Endothelial cell of hepatic sinusoid (primary cell): ENCODE measurements at regions not wholly inside any gene's neighbourhood (a gene's known extent, or its start where the extent isn't known, plus 50 kb on each side); places are given as distances from the start of the nearest gene placed in this dataset.

ENCODE experiments used
- in situ Hi-C: cut with HindIII; loops from 2 replicates; pipeline ENCODE4 v1.10.0; 2017; ENCODE audit warnings: low sequenced_read_pairs

DNA sequence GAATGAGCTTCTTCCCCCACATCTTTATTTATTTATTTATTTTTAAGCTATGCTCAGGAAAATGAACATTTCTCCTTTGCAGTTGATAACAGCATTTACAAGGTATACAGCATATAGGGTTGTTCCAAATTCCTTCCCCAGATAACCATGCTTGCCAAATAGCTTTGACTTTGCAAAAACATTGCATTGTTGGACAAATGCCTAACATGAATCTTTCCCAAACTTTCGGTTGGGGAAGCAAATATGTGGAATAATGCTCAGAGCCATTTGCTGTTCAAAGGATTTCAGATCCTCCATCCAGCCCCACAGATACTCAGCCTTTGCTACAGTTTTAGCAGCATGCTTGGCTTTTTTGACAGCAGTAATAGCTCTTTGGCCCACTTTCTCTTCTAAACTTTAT lies 127.2 kb upstream of the AGA start:
- in situ Hi-C loops = no loop called here

DNA sequence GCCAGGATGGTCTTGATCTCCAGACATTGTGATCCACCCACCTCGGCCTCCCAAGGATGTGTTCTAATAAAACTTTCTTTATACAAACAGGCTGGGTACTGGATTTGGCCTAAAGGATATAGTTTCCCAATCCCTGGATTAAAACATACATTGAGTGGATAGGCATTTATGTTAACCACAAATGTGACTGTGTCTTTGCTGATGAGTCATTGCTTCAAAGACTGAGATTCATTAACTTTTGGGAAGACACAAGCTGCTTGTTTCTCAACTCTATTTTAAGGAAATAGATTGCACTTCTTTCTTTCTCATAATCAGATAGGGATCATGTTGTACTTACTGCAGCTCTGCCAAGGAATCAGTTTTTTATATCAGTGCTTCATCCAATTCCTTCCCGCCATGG lies 131.3 kb upstream of the AGA start:
- in situ Hi-C loops = no loop called here

GRCh38 chr4:177574446-177574845 lies 132.2 kb upstream of the AGA start:
- in situ Hi-C loops = no loop called here

GRCh38 chr4:177579649-177580048 lies 137.4 kb upstream of the AGA start:
- in situ Hi-C loops = no loop called here

DNA sequence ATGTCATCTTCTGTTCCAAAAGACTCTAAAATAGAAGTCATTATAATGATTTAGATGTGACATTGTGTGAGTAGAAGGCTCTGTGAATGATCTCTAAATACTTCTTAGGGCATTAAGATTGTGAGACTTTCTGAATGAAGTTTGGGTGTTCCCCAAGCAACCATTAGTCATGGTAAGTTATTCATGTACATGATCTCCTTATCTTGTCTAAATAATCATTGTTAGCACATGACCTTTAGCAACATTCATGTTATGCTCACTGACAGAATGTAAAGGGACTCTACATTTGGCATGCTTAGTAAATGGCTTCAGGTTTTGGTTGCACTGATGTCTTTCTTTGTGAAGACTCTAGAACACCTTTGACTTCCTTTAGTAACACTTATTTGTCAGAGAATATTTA lies 140.8 kb upstream of the AGA start:
- in situ Hi-C loops = no loop called here

DNA sequence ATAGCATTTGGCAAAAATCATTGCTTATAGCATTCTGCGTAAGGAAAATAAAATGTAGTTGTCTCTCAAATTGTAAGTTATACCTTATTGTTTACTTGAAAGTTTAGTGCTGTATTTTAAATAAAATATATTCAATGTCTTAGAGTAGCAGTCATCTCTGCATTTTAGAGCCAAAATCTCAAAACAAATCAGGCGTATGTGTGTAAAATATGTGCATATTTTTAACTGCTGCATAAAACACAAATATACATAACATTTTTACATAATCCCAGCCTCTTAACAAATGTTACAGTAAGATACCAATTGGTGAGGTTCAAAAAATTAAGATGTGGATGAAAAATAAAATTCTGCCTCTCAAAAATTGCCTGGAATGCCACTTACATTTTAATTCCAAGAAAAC lies 145.8 kb upstream of the AGA start:
- in situ Hi-C loops = no loop called here

DNA sequence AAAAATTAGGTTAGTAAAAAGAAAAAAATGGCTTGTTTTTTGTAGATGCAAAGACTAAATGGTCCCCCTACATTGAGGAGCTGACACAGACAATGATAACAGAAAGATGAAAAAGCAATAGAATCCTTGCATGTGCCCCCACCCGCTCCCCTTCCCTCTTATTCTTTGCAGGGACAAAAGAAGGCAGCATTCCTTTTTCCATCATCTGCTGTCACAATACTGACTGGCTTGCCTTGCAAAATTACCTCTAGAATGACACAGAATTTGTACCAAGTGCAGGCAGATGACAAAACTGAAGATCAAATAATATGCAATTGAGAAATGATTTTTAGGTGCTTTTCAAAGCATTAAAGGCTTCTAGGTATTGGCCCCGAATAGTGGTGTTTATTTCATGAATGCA lies 153.1 kb upstream of the AGA start:
- in situ Hi-C loops = no loop called here

DNA sequence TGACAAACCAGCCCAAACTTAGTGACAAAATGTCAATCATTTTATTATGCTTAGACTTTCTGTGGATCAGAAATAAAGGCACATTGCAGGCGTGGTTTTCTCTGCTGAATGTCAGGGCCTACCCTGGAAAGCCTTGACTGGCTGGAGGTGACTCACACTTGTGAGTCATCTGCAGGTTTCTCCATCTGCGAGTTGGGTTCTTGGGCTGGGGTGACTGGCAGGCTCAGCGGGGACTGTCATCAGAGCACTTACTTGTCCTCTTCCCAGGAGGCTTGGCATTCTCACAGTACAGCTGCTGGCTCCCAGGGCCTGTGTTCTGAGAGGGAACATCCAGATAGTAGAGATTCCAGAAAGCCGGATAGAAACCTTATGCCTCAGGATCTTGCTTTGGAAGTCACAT lies 153.8 kb upstream of the AGA start:
- in situ Hi-C loops = no loop called here

DNA sequence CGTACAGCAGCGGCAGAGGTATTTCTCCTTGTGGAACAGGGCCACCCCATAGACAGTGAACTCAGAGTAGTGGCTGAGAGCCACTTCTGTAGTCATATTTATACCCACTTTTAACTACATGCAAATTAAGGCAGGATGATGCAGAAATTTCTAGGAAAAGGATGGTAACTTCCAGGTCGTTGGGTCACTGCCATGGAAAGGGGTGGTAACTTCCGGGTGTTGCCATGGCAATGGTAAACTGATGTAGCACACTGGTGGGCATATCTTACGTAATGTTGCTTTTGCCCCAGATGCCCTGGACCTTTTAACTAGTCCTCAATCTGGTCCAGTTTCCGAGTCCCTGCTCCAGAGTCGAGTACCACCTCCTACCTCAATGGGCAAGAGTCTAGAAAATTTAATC lies 154.8 kb upstream of the AGA start:
- in situ Hi-C loops = no loop called here

GRCh38 chr4:177605252-177605651 lies 163.0 kb upstream of the AGA start:
- in situ Hi-C loops = no loop called here

DNA sequence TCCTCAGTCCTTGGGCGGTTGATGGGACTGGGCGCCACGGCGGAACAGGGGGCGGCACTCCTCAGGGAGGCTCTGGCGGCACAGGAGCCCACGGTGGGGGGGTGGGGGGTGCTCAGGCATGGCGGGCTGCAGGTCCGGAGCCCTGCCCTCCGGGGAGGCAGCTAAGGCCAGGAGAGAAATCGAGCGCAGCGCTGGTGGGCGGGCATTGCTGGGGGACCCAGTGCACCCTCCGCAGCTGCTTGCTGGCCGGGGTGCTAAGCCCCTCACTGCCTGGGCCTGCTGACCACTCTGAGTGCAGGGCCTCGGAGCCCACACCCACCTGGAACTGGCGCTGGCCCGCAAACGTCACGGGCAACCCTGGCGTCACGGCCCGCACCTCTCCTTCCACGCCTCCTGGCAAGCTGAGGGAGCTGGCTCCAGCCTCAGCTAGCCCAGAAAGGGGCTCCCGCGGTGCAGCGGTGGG lies 164.9 kb upstream of the AGA start:
- in situ Hi-C loops = no loop called here

DNA sequence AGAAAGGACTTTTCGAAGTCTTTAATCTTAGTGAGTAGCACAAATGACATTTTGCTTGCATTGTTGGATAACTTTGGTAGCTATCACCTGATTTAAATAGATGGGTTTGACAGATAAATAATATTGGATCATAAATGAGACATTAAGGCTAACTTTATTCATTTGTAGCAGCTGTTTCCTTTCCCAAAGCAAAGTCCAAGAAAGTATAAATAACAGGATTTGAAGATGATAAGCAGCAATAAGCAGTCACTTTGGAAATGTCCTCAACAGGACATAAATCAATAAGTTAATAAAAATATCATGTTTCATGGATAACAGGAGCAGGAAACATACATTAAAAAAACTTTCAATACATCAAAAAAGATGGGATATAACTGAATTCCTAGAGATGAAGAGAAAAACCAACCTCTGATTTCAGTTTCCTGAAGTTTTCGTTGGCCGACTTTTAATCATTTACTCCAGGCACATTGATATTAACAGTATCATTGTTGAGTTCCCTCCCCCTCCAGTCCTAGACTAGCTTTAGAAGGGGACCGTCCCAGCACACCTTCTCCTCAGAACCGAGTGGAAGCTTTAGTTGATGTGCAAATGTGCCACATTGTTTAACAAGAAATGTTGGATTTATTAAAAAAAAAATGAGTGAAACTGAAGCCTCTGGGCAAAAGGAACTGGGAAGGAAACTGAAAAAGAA lies 169.9 kb upstream of the AGA start:
- in situ Hi-C loops = no loop called here

- in situ Hi-C loops = no loop called here
These were observed 170.4 kb upstream of the AGA start for GRCh38 chr4:177612684-177613083.

GRCh38 chr4:177632481-177632880 lies 190.2 kb upstream of the AGA start:
- in situ Hi-C loops = no loop called here

DNA sequence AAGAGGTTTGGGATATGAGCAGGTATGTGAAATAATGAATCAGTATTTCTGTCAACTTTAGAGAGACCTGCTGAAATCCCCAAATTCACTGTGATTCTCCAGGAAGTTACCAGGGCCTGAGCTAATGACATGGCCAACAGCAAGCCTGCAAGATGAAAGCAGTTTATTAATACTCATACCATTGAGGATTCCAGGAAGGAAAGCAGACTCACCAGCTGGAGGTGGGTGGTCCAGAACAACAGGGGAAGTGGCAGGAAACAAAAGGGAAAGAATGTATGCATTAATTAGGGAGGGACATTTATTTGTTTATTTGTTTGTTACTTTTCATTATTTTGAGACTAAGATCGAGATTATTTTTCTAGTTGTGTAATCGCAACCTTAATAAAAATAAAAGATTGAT lies 196.6 kb upstream of the AGA start:
- in situ Hi-C loops = no loop called here

DNA sequence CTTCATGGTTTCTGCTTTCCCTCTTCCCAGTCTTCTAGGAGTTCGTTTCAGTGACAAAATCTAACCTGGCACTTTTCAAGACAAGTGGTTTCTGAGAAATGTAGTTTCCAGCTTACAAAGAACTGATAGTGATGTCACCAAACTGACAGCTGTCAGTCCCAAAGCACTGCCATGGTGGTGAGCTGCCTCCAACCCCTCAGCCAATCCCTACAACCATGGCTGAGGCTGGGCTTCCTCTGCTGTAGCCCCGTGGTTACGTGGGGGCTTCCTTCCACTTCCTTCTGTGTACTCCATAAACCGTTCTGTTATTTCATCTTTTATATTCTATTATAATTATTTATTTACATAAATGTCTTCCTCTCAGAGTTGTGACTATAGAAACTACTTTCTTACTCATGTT lies 198.6 kb upstream of the AGA start:
- in situ Hi-C loops = no loop called here

DNA sequence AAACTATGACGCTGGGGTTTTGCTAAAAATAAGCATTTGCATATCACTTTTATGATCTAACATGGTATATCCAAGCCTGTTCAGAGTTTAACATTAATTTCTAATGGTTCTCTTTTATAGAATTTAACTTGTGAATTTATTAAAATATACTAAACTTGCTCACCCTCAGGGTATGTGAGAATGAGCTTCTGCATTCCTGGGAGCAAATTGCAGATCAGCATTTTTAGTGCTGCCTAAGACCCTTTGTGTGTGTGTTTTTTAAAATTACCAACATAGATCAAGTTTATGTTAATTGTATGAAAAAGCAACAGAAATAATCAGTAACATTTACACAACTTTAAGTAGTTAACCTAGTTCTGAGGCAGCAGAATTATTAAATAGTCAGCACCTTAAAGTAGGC lies 218.0 kb upstream of the AGA start:
- in situ Hi-C loops = no loop called here

DNA sequence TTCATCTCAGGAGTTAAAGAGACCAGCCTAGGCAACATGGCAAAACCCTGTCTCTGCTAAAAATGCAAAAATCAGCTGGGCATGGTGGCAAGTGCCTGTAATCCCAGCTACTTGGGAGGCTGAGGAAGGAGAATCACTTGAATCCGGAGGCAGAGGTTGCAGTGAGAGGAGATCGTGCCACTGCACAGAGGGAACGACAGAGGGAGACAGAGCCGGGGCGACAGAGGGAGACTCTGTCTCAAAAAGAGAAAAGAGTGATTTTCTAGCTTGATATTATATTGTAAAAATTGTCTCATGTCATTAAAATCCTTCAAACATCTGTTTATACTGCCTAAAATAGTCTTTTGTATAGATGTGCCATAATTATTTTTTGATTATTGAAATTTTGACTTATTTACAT lies 225.4 kb upstream of the AGA start:
- in situ Hi-C loops = no loop called here

DNA sequence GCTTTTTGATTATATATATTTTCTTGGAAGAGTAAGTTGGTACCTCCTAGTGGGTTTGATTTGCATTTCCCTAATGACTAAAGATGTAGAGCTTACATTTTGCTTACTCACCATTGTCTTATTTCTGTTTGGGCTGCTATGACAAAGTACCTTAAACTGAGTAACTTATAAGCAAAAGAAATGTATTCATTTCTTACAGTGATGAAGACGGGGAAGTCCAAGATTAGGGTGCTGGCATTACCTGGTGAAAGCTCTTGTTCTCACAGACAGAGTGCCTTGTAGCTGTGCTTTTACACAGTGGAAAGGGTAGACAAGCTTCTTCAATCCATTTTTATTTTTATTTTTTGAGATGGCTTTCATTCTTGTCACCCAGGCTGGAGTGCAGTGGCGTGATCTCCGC lies 229.2 kb upstream of the AGA start:
- in situ Hi-C loops = no loop called here

DNA sequence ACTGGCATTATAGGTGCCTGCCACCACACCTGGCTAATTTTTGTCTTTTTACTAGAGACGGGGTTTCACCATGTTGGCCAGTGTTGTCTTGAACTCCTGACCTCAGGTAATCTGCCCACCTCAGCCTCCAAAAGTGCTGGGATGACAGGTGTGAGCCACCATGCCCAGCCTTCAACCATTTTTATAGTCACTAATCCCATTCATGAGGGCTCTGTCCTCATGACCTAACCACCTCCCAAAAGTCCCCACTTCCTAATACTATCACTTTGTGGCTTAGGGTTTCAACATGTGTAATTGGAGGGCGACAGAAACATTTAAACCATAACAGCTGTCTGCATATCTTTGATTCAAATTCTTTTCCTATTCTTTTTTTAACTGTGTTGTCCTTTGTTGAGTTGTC lies 229.6 kb upstream of the AGA start:
- in situ Hi-C loops = no loop called here

- in situ Hi-C loops = no loop called here
These were observed 231.8 kb upstream of the AGA start for GRCh38 chr4:177673985-177674489.

- in situ Hi-C loops = no loop called here
These were observed 238.1 kb upstream of the AGA start for GRCh38 chr4:177680308-177680707.

- in situ Hi-C loops = no loop called here
These were observed 239.7 kb upstream of the AGA start for GRCh38 chr4:177681902-177682301.
